NB4 (cell line): ENCODE measurements at regions not wholly inside any gene's neighbourhood (a gene's known extent, or its start where the extent isn't known, plus 50 kb on each side); places are given as distances from the start of the nearest gene placed in this dataset.

Source experiments
- POLR2A ChIP-seq: IDR thresholded peaks from 2 replicates; pipeline ENCODE4 v1.6.1; 2011; ENCODE audit warnings: mild to moderate bottlenecking; ENCODE audit not compliant: insufficient read length; ENCODE audit errors: extremely low read depth
- TF ChIP-seq, protein P1 (sequence below): IDR thresholded peaks from one replicate; pipeline ENCODE4 v1.5.1; 2012; ENCODE audit warnings: low read depth, low read length

GRCh38 chr5:89996890-89997289 lies 412.7 kb downstream of the CETN3 start:
- TF ChIP-seq, protein P1, sequence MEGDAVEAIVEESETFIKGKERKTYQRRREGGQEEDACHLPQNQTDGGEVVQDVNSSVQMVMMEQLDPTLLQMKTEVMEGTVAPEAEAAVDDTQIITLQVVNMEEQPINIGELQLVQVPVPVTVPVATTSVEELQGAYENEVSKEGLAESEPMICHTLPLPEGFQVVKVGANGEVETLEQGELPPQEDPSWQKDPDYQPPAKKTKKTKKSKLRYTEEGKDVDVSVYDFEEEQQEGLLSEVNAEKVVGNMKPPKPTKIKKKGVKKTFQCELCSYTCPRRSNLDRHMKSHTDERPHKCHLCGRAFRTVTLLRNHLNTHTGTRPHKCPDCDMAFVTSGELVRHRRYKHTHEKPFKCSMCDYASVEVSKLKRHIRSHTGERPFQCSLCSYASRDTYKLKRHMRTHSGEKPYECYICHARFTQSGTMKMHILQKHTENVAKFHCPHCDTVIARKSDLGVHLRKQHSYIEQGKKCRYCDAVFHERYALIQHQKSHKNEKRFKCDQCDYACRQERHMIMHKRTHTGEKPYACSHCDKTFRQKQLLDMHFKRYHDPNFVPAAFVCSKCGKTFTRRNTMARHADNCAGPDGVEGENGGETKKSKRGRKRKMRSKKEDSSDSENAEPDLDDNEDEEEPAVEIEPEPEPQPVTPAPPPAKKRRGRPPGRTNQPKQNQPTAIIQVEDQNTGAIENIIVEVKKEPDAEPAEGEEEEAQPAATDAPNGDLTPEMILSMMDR, result no peak
- no peak for TF ChIP-seq POLR2A
